ENCODE measurements at regions not wholly inside any gene's neighbourhood (a gene's known extent, or its start where the extent isn't known, plus 50 kb on each side); places are given as distances from the start of the nearest gene placed in this dataset.

DNA sequence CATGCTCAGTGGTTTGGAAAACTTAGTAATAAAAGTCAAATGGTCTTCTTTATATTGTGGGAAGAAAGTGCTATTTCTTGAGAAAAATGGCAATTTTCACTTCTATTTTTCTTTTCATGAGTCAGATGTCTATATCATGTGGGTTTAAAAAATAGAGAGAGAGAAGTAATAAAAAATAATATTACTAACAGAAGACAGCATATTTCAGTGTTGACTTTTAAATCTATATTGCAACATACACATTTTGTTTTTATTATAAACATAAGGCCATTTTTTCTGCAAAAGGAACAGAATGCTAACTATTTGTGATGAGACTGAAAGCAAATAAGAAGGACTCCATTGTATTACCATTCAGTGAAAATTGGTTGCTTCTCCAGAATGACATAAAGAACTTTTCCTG lies 135.1 kb upstream of the CNR1 start:
- ChIA-PET CTCF (no interaction called here), POLR2A (no interaction called here)
- TF ChIP-seq, protein P1, sequence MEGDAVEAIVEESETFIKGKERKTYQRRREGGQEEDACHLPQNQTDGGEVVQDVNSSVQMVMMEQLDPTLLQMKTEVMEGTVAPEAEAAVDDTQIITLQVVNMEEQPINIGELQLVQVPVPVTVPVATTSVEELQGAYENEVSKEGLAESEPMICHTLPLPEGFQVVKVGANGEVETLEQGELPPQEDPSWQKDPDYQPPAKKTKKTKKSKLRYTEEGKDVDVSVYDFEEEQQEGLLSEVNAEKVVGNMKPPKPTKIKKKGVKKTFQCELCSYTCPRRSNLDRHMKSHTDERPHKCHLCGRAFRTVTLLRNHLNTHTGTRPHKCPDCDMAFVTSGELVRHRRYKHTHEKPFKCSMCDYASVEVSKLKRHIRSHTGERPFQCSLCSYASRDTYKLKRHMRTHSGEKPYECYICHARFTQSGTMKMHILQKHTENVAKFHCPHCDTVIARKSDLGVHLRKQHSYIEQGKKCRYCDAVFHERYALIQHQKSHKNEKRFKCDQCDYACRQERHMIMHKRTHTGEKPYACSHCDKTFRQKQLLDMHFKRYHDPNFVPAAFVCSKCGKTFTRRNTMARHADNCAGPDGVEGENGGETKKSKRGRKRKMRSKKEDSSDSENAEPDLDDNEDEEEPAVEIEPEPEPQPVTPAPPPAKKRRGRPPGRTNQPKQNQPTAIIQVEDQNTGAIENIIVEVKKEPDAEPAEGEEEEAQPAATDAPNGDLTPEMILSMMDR (IDR thresholded peaks at IDR 0.05; ENCODE audit: insufficient read depth, low read length, missing control alignments), result no peak
- no peak overlapping the region for H3K4me3 ChIP-seq (ENCODE audit: low read depth, low read length)
- no peak for DNase-seq (ENCODE audit: low read depth, low spot score)

GRCh38 chr6:88298066-88298845 lies 132.1 kb upstream of the CNR1 start:
- no peak for DNase-seq (ENCODE audit: low read depth, low spot score)
- H3K4me3 ChIP-seq (ENCODE audit: low read depth, low read length), result no peak overlapping the region
- TF ChIP-seq, protein P1 (IDR thresholded peaks at IDR 0.05; ENCODE audit: insufficient read depth, low read length, missing control alignments), result no peak
- POLR2A ChIA-PET, result no interaction called here
- CTCF ChIA-PET, result no interaction called here

- POLR2A ChIA-PET, result no interaction called here
Measured at GRCh38 chr6:88296694-88297093, 130.5 kb upstream of the CNR1 start.

GRCh38 chr6:88295663-88296062 lies 129.5 kb upstream of the CNR1 start:
- no peak for DNase-seq (ENCODE audit: low read depth, low spot score)
- ChIA-PET CTCF (no interaction called here), POLR2A (no interaction called here)
- TF ChIP-seq, protein P1 (IDR thresholded peaks at IDR 0.05; ENCODE audit: insufficient read depth, low read length, missing control alignments), result no peak
- no peak overlapping the region for H3K4me3 ChIP-seq (ENCODE audit: low read depth, low read length)

More at GRCh38 chr6:88296694-88297093, 130.5 kb upstream of the CNR1 start:
- DNase-seq (ENCODE audit: low read depth, low spot score), result no peak
- no peak overlapping the region for H3K4me3 ChIP-seq (ENCODE audit: low read depth, low read length)
- TF ChIP-seq, protein P1 (IDR thresholded peaks at IDR 0.05; ENCODE audit: insufficient read depth, low read length, missing control alignments), result no peak
- CTCF ChIA-PET, result no interaction called here

DNA sequence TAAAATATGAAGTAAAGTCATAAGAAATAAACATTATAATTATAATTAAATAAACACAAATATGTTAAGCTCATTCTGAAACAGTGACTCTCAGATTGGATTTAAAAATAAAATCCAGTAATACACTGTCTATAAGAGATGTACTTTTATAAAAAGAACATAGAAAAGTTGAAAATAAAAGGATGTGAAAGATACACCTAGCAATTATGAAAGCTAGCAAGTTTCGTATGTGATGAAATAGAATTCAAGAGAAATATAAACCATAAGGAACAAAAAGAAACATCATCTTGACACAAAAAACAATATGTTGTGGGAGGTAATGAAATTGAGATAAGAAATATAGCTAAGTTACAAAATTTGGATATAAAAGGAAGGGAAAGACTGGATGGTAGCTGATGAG lies 128.6 kb upstream of the CNR1 start:
- DNase-seq (ENCODE audit: low read depth, low spot score), result no peak
- TF ChIP-seq, protein P1 (IDR thresholded peaks at IDR 0.05; ENCODE audit: insufficient read depth, low read length, missing control alignments), result no peak
- CTCF ChIA-PET, result no interaction called here
- no peak overlapping the region for H3K4me3 ChIP-seq (ENCODE audit: low read depth, low read length)
- POLR2A ChIA-PET, result no interaction called here

DNA sequence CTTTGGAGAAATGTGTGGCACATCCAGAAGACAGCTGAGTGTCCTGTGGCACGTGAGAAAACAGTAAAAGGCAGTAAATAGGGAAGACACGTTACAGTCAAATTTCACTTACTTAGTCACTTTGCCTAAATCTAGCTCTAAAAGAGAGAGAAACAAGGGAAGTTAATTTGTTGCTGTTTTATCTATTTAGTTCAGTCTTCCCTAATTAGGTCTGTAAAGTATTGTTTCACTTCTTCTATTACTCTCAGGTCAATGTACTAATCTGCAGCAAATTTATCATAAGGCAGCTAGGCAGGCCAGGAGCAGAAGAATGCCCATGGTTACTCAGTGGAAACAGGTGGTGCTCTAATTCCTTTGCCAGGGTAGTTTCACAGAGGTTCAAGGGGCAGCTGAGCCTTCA lies 124.3 kb upstream of the CNR1 start:
- TF ChIP-seq, protein P1 (IDR thresholded peaks at IDR 0.05; ENCODE audit: insufficient read depth, low read length, missing control alignments), result no peak
- ChIA-PET POLR2A (no interaction called here), CTCF (no interaction called here)
- no peak overlapping the region for H3K4me3 ChIP-seq (ENCODE audit: low read depth, low read length)
- no peak for DNase-seq (ENCODE audit: low read depth, low spot score)

Measured in AG04449 (cell line).